Endothelial cell of umbilical vein (primary cell): ENCODE measurements at regions not wholly inside any gene's neighbourhood (a gene's known extent, or its start where the extent isn't known, plus 50 kb on each side); places are given as distances from the start of the nearest gene placed in this dataset.

Experiments used
- BruUV-seq: library from RNA; stranded (reverse); fragments of 400-500 nt; replicated peaks from 2 replicates; lab custom pipeline; 2021; lab: Mats Ljungman, UMichigan
- CTCF ChIA-PET: fragments of 300-600, 350-600 bp; sonication (Branson Sonifier 250); formaldehyde crosslinking; loops from one replicate; lab custom pipeline; 2021; ENCODE audit warnings: antibody characterized with exemption, inconsistent platforms; lab: Charles Lee
- POLR2A ChIA-PET: fragments of 300-600, 350-600 bp; sonication (Branson Sonifier 250); formaldehyde crosslinking; loops from one replicate; lab custom pipeline; 2021; ENCODE audit warnings: antibody characterized with exemption, inconsistent platforms; lab: Charles Lee
- DNase-seq: peaks from one replicate; pipeline ENCODE4 v3.0.0-alpha.2; 2011; ENCODE audit warnings: low read depth, low spot score
- FAIRE-seq: peaks from 2 replicates; lab custom pipeline; 2011; peaks lifted over from hg19 to GRCh38; lab: Jason Lieb, UNC
- H2AFZ ChIP-seq: 2 replicates; pipeline ENCODE4 v1.6.0; 2012; ENCODE audit warnings: low read depth, low read length, control low read depth, inconsistent platforms
- H3K27ac ChIP-seq: 2 replicates; pipeline ENCODE4 v1.5.1; 2011; ENCODE audit warnings: low read depth, mild to moderate bottlenecking, control low read depth, low read length, moderate library complexity; ENCODE audit not compliant: insufficient read depth
- H3K27me3 ChIP-seq, 2 experiments: 2 replicates each; pipeline versions ENCODE4 v1.6.0 to v1.6.1; 2011; ENCODE audit warnings: low read length in 2 of 2, mixed read lengths in 1 of 2; ENCODE audit not compliant: control insufficient read depth in 2 of 2, insufficient read depth in 2 of 2
- H3K36me3 ChIP-seq, 2 experiments: 2 replicates in 1 of 2; 3 replicates in 1 of 2; pipeline ENCODE4 v1.5.1; 2011; ENCODE audit warnings: low read length in 2 of 2, mild to moderate bottlenecking in 1 of 2, moderate library complexity in 1 of 2; ENCODE audit not compliant: control insufficient read depth in 2 of 2, insufficient read depth in 2 of 2; ENCODE audit errors: extremely low read depth in 1 of 2
- H3K4me1 ChIP-seq: 3 replicates; pipeline ENCODE4 v1.5.1; 2011; ENCODE audit warnings: mild to moderate bottlenecking, low read length; ENCODE audit not compliant: control insufficient read depth, insufficient read depth; ENCODE audit errors: extremely low read depth
- H3K4me2 ChIP-seq: 2 replicates; pipeline ENCODE4 v1.6.1; 2011; ENCODE audit warnings: low read length, control low read depth, mixed read lengths; ENCODE audit not compliant: insufficient read depth
- H3K4me3 ChIP-seq, 3 experiments: fragments of 200-600 bp in 1 of 3; sonication (generic), shearing (Covaris generic) in 1 of 3; replicated peaks in 1 of 3; 2 replicates each; pipeline ENCODE4 v1.5.1; 2011 to 2016; ENCODE audit warnings: control low read depth in 3 of 3, low read length in 3 of 3, mild to moderate bottlenecking in 2 of 3, inconsistent platforms in 1 of 3, low read depth in 1 of 3, moderate library complexity in 1 of 3; ENCODE audit not compliant: insufficient read depth in 1 of 3
- H3K79me2 ChIP-seq: 2 replicates; pipeline ENCODE4 v1.6.0; 2012; ENCODE audit warnings: low read length, inconsistent platforms; ENCODE audit not compliant: control insufficient read depth, insufficient read depth
- H3K9ac ChIP-seq: replicated peaks from 2 replicates; pipeline ENCODE3; 2011; ENCODE audit warnings: low read length, control low read depth; ENCODE audit not compliant: insufficient read depth; ENCODE audit errors: extremely low read depth
- H3K9me1 ChIP-seq: replicated peaks from 3 replicates; pipeline ENCODE4 v1.6.0; 2011; ENCODE audit warnings: mild to moderate bottlenecking, low read length; ENCODE audit not compliant: control insufficient read depth, insufficient read depth; ENCODE audit errors: extremely low read depth
- H3K9me3 ChIP-seq: replicated peaks from 2 replicates; pipeline ENCODE4 v1.5.1; 2012; ENCODE audit warnings: low read length, inconsistent platforms; ENCODE audit not compliant: control insufficient read depth, insufficient read depth
- H4K20me1 ChIP-seq: replicated peaks from 2 replicates; pipeline ENCODE3; 2011; ENCODE audit warnings: mild to moderate bottlenecking, low read length; ENCODE audit not compliant: control insufficient read depth, insufficient read depth; ENCODE audit errors: extremely low read depth
- CTCF ChIP-seq, 2 donors: IDR thresholded peaks; 1 replicate in 1 of 2; 2 replicates in 1 of 2; pipeline ENCODE4 v1.5.1; 2011; ENCODE audit warnings: low read length in 2 of 2, mild to moderate bottlenecking in 2 of 2, moderate library complexity in 2 of 2, control low read depth in 1 of 2, inconsistent platforms in 1 of 2, low read depth in 1 of 2; ENCODE audit not compliant: insufficient read depth in 1 of 2; ENCODE audit errors: extremely low read depth in 1 of 2
- EZH2 ChIP-seq: IDR thresholded peaks from 2 replicates; pipeline ENCODE4 v1.6.1; 2012; ENCODE audit warnings: borderline replicate concordance, low read depth, mild to moderate bottlenecking, moderate library complexity, low read length, inconsistent platforms; ENCODE audit not compliant: severe bottlenecking
- FOS ChIP-seq: IDR thresholded peaks from 2 replicates; pipeline ENCODE4 v1.6.1; 2011; ENCODE audit warnings: mild to moderate bottlenecking, low read length, moderate library complexity, borderline replicate concordance; ENCODE audit not compliant: insufficient read depth
- GATA2 ChIP-seq: IDR thresholded peaks from 2 replicates; pipeline ENCODE4 v1.7.0; 2011; ENCODE audit warnings: low read depth, mild to moderate bottlenecking, moderate library complexity, mixed read lengths, low read length; ENCODE audit not compliant: insufficient read length, insufficient read depth
- POLR2AphosphoS5 ChIP-seq: IDR thresholded peaks from 2 replicates; pipeline ENCODE4 v1.6.1; 2012; ENCODE audit warnings: low read depth, mild to moderate bottlenecking, control low read depth, low read length, moderate library complexity; ENCODE audit not compliant: insufficient read depth
- dilution Hi-C: fragments of 300-500 bp; cut with MboI; formaldehyde crosslinking; loops from one replicate; pipeline ENCODE4 v1.15.0; 2019; ENCODE audit warnings: low sequenced_read_pairs; ENCODE audit not compliant: extremely low pct_ligation_motif_present
- intact Hi-C: fragments of 100-400 bp; cut with micrococcal nuclease; formaldehyde crosslinking; loops from one replicate; pipeline ENCODE4 v1.10.0; 2022

GRCh38 chr15:88348579-88349230 is 92.2 kb upstream of the NTRK3 start:
- FAIRE-seq: no peak
- H3K9ac ChIP-seq: no peak overlapping the region
- no peaks in the 10 kb centered on the region for H3K27me3 ChIP-seq
- H3K9me3 ChIP-seq: no peaks in the 10 kb centered on the region
- no peak overlapping the region for H3K4me3 ChIP-seq
- no peaks in the 10 kb centered on the region for H3K9me1 ChIP-seq
- no peak for DNase-seq
- dilution Hi-C loops (no loop called here), intact Hi-C loops (no loop called here)
- POLR2A ChIA-PET: no interaction called here
- H4K20me1 ChIP-seq: no peaks in the 10 kb centered on the region
- H3K36me3 ChIP-seq: no peaks in the 10 kb centered on the region
- TF ChIP-seq CTCF (IDR thresholded peaks at IDR 0.05; ENCODE audit: extremely low read depth in 1 of 2, insufficient read depth in 1 of 2, low read depth in 1 of 2, low read length in 2 of 2) (no peak), GATA2 (no peak), EZH2 (no peak), POLR2AphosphoS5 (no peak), FOS (no peak)
- H3K4me2 ChIP-seq: no peak overlapping the region
- CTCF ChIA-PET: no interaction called here
- no peak overlapping the region for H2AFZ ChIP-seq
- BruUV-seq: no TSS peak
- H3K4me1 ChIP-seq: no peaks in the 10 kb centered on the region
- no peak overlapping the region for H3K27ac ChIP-seq
- no peaks in the 10 kb centered on the region for H3K79me2 ChIP-seq
